ENCODE measurements at regions not wholly inside any gene's neighbourhood (a gene's known extent, or its start where the extent isn't known, plus 50 kb on each side); places are given as distances from the start of the nearest gene placed in this dataset.
"Not testable (repeated sequence)": the region's sequence is repeated elsewhere in the genome, so short reads cannot be mapped to it uniquely, and the experiment has no call there.

- no peak for DNase-seq (ENCODE audit: low read depth in 2 of 2)
Measured at GRCh38 chr11:116046127-116046526, 541.9 kb upstream of the CADM1 start.

DNA sequence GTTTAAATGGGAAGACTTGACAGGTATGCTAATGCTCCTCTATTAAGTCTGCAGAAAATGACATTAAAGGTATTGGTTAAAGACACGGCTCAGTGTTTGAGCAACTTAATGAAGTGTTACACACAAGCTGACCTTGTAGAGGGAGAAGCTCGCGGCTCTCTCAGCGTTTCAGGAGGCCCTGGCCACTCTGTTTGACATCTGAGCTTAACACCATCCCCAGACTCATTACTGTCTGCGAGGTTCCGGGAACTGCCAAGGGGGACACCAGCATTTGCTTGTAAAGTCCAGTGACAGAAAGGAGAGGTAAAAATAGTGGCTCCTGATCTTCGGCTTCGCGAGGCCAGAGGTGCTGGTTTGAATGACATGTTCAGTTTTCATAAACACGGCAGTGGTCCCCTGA is 540.7 kb upstream of the CADM1 start:
- no peak for DNase-seq (ENCODE audit: low read depth in 2 of 2)

GRCh38 chr11:116044520-116044919 is 540.3 kb upstream of the CADM1 start:
- DNase-seq (ENCODE audit: low read depth in 2 of 2): no peak

DNA sequence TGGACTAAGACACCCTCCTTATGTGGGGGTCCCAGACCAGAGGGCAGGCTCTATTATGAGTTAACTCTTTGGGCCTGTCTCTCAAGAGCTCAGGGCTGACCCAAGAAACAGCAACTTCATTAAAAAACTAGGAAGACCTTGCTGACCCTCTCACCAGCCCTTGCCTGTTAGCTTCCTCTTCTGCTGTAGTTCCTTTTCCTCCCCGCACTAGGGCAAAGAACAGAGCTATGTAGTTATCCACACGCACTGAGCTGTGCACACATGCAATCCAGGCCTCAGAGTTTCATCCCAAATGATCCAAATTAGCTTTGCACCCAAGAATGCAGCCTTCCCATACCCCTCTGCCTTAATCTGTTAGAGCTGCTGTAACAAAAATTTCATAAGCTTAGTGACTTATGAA is 539.6 kb upstream of the CADM1 start:
- DNase-seq (ENCODE audit: low read depth in 2 of 2): no peak

DNA sequence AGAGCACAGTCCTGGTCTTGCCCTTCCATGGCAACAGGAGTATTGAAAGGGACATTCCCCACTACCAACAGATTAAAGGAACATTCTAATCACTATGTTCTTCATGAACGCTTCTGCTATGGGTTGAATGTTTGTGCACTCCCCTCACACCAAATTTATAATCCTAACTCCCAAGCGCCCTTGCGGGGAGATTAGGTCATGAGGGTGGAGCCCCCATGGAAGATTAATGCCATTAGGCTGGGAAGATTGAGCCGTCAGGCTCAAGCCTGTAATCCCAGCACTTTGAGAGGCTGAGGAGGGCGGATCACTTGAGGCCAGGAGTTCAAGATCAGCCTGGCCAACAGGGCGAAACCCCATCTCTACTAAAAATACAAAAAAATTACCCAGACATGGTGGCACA is 538.8 kb upstream of the CADM1 start:
- not testable (repeated sequence) for DNase-seq (ENCODE audit: low read depth in 2 of 2)

DNA sequence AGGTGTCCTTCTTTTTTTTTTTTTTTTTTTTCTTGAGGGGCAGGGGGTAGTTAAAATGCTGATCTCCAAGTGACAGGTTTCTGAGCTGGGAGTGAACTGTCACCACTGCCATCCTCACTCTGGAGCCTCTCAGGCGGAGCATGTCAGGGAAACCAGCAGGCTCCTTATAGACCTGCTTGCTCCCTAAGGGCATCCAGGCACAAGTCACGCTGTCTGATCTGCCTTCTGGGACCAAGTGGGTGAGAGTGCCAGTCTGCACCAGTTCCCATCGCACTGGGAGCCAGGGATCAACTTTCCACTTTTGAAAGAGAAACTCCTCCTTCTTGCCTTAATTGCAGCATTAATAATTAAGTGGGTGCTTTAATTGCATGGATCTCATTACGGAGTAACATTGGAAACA is 537.9 kb upstream of the CADM1 start:
- DNase-seq (ENCODE audit: low read depth in 2 of 2): no peak

DNA sequence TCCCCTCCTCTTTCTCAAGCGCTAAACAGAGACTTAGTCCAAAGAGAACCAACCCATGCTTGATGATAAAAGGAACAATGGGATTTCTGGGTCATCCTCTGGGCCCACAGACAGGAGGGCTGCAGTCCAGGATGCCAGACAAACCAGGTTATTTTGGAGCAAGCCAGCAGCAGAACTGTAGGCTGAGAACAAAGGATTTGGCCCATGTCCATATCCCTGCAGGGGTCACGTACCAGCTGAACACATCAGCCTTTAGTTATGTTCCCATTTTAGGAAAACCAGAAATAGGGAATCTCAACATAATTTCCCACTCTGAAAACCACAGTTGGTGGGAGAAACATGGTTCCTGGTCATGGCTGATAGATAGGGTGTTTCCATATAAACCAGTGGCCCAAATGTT is 533.6 kb upstream of the CADM1 start:
- no peak for DNase-seq (ENCODE audit: low read depth in 2 of 2)

DNA sequence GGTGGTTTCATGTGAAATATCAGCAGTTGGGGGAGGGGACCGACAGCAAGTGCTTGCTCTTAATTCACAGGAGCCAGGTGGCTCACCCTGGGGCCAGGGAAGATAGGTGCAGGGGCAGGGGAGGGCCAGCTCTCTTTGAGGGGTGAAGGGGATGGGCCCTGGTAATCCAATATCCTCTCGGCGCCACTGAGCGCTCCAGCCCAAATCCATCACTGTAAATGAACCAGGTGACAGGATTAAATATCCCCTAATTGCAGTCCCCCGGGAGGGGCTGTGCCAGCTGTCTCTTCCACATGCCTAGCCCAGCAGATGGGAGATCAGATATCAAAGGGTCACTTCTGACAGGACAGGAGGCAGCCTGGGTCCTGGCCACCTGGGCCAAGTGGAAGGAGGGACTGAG is 531.8 kb upstream of the CADM1 start:
- DNase-seq (ENCODE audit: low read depth in 2 of 2): no peak

DNA sequence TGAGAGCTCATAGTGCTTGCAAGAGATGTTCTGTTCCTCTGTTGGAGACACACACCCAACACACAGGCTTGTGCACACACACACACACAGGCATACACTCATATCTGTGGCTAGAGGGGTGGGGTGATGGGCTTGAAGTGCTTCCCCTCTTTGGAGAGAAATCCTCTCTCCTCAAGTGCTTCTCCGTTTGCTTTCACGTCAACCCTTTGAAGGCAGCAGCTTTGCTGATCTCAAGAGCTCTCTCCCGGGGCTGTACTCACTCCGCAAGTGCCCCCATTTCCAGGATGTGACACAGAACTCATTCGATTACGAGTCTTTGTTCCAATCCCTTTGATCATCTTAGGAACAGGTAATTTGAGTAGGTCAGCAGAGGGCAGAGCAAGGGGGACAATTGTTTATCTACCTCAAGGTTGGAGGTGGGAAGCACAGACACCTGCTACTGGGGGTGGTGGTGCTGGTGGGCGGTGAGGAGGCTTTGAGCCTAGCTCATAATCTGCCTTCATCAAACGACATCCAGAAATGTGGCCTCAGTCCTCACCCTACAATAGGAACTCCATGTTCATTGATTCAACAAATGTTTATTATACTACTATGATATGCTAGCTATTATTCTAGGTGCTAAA is 529.8 kb upstream of the CADM1 start:
- no peak for DNase-seq (ENCODE audit: low read depth in 2 of 2)

DNA sequence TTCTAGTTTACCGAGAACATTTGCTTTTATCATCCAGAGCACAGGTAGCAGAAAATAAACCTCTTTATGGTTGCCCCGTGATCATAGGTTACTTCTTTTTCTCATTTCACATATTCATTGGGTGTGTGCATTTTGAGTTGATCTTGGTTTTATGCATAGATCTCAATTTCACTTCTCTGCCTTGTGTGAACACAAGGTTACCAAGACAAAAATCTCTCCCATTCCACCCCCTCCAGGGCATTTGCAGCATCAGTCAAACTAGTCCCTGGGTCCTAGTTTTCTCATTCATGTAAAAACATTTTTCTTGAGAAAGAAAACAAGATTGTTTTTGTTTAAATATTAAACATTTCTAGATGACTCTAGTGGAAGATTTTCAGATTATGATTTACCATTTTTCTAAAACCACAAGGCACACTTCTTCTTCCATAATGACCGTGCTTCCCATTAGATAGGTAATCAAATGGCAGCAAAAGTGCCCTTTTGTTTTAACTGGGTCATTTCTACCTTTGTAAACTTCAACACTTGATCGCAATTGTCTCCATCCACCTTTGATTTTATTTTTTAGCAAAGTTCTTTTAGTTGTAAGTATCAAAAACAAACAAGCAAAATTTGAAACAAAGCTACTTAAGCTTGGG is 526.6 kb upstream of the CADM1 start:
- DNase-seq (ENCODE audit: low read depth in 2 of 2): no peak

GRCh38 chr11:116028506-116028905 is 524.3 kb upstream of the CADM1 start:
- DNase-seq (ENCODE audit: low read depth in 2 of 2): not testable (repeated sequence)

DNA sequence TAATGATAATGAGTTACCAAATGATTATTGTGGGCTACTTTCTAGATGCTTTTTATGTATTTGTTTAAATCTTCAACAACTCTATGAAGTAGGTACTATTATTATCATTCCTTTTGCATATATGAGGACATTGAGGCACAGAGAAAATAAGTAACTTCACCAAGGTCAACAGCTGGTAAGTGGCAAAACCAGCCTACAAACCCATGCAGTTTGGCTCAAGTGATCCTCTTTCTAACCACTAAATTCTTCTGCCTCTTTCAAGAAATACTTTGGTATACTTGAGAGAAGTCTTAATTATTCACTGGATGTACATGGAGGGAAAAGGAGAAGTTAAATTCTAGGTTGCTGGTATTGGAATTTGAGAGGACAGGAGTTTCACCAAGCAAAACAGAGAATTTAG is 495.2 kb upstream of the CADM1 start:
- DNase-seq (ENCODE audit: low read depth in 2 of 2): no peak

DNA sequence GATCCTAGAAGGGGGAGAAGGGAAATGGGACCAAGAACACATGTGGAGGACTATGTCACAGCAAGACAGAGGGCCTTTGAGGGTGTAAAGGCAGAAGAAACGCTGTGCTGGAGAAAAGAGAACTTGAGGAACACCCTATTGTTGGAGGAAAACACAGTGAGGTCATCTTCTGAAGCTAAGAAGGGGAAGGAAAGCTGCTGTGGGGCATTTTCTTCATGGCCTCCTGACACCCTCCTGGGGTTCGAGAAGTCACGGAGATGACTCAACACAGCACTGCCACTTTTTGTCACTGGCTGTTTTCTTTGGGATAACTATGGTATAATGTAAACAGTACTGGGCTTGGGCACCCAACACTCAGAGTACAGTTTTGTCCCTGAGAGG is 492.6 kb upstream of the CADM1 start:
- no peak for DNase-seq (ENCODE audit: low read depth in 2 of 2)

DNA sequence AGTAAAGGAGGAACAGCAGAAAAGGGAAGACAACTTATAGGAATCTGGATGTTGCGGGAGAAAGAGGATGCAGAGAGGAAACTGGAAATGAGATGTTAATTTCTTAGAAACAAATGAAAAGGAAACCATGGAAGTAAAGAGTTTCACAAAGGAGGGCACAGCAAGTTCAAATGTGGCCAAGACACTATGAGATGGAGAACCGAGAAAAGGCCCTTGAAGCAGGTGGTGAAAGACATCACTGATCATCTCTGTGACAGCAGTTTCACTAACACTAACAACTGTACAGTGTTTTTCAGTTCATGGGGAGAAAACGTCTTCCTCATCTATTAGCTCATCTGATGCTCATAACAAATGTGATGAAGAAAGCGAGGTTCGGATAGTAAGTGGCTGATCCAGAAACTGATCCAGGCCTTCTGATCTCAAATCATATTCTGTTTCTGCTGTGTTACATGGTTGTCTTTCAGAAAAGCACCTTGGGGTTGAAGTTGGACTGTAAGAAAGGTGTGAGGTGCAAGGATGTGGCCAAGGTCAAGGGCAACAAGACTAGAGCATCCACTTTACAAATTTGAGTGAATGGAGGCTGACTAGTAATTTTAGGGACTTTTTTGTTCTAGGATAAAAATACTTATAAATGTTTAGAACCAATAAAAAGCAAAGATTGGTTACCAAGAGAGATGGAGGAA is 492.1 kb upstream of the CADM1 start:
- DNase-seq (ENCODE audit: low read depth in 2 of 2): no peak

GRCh38 chr11:115993590-115993989 is 489.4 kb upstream of the CADM1 start:
- DNase-seq (ENCODE audit: low read depth in 2 of 2): no peak

DNA sequence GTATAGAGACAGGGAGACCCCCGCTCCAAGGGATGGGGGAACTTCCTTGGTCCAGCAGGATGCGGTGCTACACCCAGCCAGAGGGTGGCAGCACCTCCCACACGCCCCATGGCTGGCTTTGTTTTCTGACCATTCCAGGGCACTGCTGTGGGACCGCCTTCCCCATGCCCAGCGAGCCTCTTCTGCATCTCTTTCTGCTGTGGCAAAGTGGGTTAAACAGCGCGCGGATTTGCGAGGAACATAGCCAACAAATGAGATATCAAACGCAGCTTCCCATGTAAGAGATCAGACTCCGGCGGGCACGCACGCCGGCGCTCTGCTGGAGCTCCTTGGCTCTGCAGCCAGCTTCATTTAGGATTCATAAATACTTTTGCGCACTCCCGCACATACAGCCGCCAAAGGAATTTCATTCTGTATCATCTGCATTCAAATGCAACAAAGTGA is 485.8 kb upstream of the CADM1 start:
- DNase-seq (ENCODE audit: low read depth in 2 of 2): no peak

GRCh38 chr11:115985896-115986295 is 481.7 kb upstream of the CADM1 start:
- no peak for DNase-seq (ENCODE audit: low read depth in 2 of 2)

DNA sequence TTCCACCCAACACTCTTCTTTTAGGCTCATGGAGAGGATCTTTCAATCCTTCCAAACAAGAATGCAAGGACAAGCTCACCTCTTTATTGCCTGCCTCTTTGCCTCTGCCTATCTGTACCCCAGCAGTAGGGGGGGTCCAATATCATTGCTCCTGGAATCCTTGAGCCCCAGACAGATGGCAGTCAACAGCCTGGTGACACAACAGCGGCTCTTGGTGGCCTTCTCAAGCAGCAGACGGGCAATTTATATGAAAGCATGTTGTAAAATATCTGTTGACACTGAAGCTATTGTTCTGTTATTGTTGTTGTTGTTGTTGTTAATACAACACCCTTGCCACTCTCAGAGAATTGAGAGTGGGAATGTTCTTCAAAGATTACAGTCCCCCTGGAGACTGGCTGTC is 480.0 kb upstream of the CADM1 start:
- DNase-seq (ENCODE audit: low read depth in 2 of 2): no peak

DNA sequence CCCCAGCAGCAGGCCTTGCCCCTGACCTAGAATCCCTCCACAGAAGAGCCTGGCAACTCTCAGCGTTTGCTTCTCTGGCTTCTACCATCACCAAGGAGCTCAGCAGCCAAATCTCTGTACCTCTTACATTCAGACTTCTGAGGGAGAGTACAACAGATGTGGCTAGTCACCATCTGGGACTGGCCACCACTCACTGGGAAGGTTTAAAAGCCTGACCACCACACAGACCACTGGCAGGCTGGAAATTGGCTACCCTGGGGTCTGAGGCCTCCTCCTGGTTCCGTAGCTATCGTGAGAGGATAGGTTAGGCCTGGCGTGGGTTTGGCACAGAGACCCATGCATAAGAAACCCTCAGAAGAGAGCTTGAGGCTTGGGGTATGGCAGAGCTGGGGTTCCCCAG is 478.5 kb upstream of the CADM1 start:
- no peak for DNase-seq (ENCODE audit: low read depth in 2 of 2)

DNA sequence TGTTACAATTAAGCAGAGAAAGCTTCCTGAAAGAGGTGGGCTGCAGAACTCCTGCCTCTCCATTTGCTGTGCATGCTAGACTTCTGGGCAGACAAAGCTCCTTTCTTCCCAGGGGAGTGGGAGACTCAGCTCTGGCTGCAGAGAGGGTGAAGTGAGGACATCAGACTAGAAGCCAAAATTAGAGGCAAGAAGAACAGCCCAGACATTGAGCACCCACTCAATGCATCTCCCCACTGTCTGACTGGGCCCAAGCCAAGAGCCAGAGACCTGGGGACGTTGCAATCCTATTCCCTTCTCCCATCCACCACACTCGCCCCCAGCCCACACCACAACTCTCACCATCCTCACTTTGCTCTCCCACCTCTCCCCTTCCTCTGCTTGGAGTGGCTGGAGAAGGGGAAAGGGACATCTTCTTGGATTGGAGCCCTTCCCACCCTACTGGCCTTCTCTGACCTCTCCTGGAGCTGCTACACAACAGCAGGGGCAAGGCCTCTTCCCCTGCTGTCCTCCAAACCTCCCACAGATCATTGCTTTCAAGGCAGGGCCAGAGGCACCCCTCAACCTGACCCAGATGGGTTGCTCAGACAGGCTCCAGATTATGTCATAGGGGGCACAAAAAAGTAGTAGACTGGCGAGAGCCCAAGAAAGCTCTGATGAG is 477.7 kb upstream of the CADM1 start:
- no peak for DNase-seq (ENCODE audit: low read depth in 2 of 2)

DNA sequence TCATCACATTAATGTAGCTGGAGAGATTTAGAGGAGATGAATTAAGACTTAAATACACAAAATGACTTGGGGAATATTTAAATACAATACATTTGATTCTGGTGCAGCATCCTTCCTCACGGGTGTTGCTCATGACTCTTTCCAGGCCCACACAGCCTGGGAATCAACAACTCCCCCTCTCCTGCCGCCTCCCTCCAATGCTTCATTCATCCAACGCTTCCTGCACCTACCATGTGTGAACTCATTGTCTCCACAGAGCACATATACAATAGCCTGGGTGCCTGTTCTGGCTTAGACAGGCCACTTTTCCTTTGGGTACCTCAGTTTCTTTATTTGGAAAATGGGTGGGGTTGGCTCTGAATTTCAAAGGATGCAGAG is 476.9 kb upstream of the CADM1 start:
- no peak for DNase-seq (ENCODE audit: low read depth in 2 of 2)

- no peak for DNase-seq (ENCODE audit: low read depth in 2 of 2)
Measured at GRCh38 chr11:115980337-115981103, 476.3 kb upstream of the CADM1 start.

Data from activated CD4-positive, alpha-beta T cell treated with anti-CD3 and anti-CD28 coated beads for 24 hours (primary cell).